Body of pancreas (tissue), 4 donors: ENCODE measurements at regions not wholly inside any gene's neighbourhood (a gene's known extent, or its start where the extent isn't known, plus 50 kb on each side); places are given as distances from the start of the nearest gene placed in this dataset.

Experiments used
- ATAC-seq: fragments of 150-250 bp; one replicate; pipeline ENCODE4 v1.9.1; 2016
- DNase-seq, 4 donors: peaks; one replicate each; pipeline ENCODE4 v3.0.0-alpha.2; 2019
- H3K27ac ChIP-seq, 4 donors: fragments of 200-600 bp; sonication (generic); 1 replicate in 3 of 4; 2 replicates in 1 of 4; pipeline versions ENCODE4 v1.5.1 to v1.6.1; 2016 to 2019; ENCODE audit warnings: mild to moderate bottlenecking in 1 of 4, mixed read lengths in 1 of 4, moderate library complexity in 1 of 4
- H3K27me3 ChIP-seq, 2 donors: fragments of 200-600 bp; sonication (generic); one replicate each; pipeline ENCODE4 v1.6.0; 2016; ENCODE audit warnings: mild to moderate bottlenecking in 1 of 2
- H3K36me3 ChIP-seq, 2 donors: fragments of 200-600 bp; sonication (generic); replicated peaks in 1 of 2; 2 replicates each; pipeline ENCODE4 v1.5.1; 2016; ENCODE audit warnings: low read depth in 2 of 2; ENCODE audit not compliant: insufficient read depth in 1 of 2
- H3K4me1 ChIP-seq: fragments of 200-600 bp; sonication (generic); one replicate; pipeline ENCODE4 v1.6.0; 2016
- H3K4me3 ChIP-seq, 2 donors: fragments of 200-600 bp; sonication (generic); 1 replicate in 1 of 2; 2 replicates in 1 of 2; pipeline ENCODE4 v1.5.1; 2016 to 2019
- H3K9me3 ChIP-seq, 3 donors: fragments of 200-600 bp; sonication (generic); 1 replicate in 2 of 3; 2 replicates in 1 of 3; pipeline ENCODE4 v1.5.1; 2016
- POLR2A ChIP-seq, 3 donors: fragments of 450-650 bp; IDR thresholded peaks; one replicate each; pipeline ENCODE4 v1.6.1; 2016; ENCODE audit warnings: antibody characterized with exemption in 3 of 3, mild to moderate bottlenecking in 2 of 3
- WGBS, 2 donors: methylation state at CpG; one replicate each; pipeline ENCODE4 v1.1.5; 2017; 5-methylcytosine and 5-hydroxymethylcytosine counted together
- intact Hi-C: fragments of 100-400 bp; cut with DNase I; formaldehyde crosslinking; loops from one replicate; pipeline ENCODE4 v1.15.1; 2023
- TF ChIP-seq, protein P1 (sequence below), 7 experiments: fragments of 450-650 bp in 4 of 7; fragments of 200-600 bp in 3 of 7; sonication (generic) in 3 of 7; IDR thresholded peaks; one replicate each; pipeline ENCODE4 v1.5.1; 2016 to 2019; ENCODE audit warnings: antibody characterized with exemption in 7 of 7

DNA sequence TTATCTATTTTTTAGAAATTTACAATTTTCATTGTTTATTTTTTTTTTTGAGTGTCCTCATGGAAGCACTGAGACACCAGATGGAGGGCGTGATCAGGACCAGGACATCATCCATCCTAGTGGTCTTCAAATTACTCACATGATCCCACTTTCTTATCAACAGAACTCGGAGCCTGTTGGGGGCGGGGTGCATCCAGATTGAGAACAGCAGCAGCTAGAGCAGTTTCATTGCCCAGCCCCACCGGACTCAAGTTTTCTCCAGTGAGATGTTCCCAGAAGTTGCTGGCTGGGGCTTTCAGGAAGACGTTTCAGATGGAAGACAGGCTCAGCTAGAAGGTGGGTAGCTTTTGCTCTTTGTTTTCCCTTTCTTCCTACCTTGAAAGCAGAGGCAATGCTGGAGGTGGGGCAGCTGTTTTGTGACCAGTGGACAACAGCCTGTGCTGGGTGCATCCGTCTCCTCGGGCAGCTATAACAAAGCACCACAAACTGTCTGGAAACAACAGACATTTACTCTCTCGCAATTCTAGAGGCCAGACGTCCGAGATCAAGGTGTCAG, 562.1 kb downstream of the TBC1D22A start:
- DNase-seq (no peak), ATAC-seq (no peak)
- TF ChIP-seq, protein P1, sequence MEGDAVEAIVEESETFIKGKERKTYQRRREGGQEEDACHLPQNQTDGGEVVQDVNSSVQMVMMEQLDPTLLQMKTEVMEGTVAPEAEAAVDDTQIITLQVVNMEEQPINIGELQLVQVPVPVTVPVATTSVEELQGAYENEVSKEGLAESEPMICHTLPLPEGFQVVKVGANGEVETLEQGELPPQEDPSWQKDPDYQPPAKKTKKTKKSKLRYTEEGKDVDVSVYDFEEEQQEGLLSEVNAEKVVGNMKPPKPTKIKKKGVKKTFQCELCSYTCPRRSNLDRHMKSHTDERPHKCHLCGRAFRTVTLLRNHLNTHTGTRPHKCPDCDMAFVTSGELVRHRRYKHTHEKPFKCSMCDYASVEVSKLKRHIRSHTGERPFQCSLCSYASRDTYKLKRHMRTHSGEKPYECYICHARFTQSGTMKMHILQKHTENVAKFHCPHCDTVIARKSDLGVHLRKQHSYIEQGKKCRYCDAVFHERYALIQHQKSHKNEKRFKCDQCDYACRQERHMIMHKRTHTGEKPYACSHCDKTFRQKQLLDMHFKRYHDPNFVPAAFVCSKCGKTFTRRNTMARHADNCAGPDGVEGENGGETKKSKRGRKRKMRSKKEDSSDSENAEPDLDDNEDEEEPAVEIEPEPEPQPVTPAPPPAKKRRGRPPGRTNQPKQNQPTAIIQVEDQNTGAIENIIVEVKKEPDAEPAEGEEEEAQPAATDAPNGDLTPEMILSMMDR (IDR thresholded peaks at IDR 0.05) = no peak
- TF ChIP-seq POLR2A (IDR thresholded peaks at IDR 0.05) = no peak
- Histone ChIP-seq H3K36me3 (no peaks in the 10 kb centered on the region), H3K27ac (no peak overlapping the region), H3K27me3 (no peaks in the 10 kb centered on the region), H3K9me3 (peaks cover 0 to 17% (median 2%) of the 10 kb centered on the region in 3 donors), H3K4me1 (no peaks in the 10 kb centered on the region), H3K4me3 (no peak overlapping the region)
- intact Hi-C loops = no loop called here
- 50 to 51% methylated on average over 10 of the region's 10 CpGs for WGBS, 2 donors

DNA sequence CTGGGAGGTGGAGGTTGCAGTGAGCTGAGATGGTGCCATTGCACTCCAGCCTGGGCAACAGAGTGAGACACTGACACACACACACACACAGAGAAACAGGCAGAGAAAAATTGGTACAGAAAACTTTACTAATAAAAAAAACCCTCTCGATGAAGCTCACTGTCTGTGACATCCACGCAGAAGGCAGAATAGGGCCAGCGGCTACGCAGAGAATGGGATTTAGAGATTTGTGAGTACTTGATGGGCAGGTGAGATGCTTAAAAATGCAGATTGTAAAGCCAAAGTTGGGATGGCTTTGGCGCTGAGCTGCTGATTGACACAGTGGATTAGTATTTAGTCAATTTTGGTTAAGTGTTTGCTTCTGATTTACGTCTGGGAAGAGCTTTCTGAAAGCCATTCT, 561.1 kb downstream of the TBC1D22A start:
- DNase-seq (no peak), ATAC-seq (no peak)
- Histone ChIP-seq H3K4me3 (no peak overlapping the region), H3K27me3 (no peaks in the 10 kb centered on the region), H3K27ac (no peak overlapping the region), H3K9me3 (peaks cover 0 to 17% (median 2%) of the 10 kb centered on the region in 3 donors), H3K36me3 (no peaks in the 10 kb centered on the region), H3K4me1 (no peaks in the 10 kb centered on the region)
- WGBS, 2 donors = 56 to 72% methylated on average over 6 of the region's 6 CpGs
- no peak for TF ChIP-seq POLR2A (IDR thresholded peaks at IDR 0.05)
- TF ChIP-seq, protein P1 (IDR thresholded peaks at IDR 0.05) = no peak
- intact Hi-C loops = no loop called here

DNA sequence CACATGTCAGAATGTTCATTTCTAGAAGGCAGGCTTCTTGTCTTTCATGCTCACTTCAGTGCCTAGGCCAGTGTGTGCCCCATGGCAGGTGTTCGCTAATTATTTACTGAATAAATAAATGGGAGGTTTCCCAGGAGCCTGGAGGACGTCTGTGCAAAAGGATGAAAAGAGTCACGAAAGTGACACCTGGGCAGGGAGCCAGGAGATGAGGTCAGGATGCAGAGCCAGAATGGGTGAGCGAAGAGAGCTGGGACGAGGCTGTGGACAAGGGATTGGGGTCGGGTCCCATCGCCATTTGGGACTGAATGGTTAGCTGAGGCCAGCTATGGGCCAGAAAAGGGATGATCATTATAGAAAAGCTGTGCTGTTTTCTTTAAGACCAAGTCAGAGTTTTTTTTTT, 560.4 kb downstream of the TBC1D22A start:
- H3K27me3 ChIP-seq = no peaks in the 10 kb centered on the region
- intact Hi-C loops = no loop called here
- no peak for ATAC-seq
- H3K4me1 ChIP-seq = no peaks in the 10 kb centered on the region
- no peak for TF ChIP-seq POLR2A (IDR thresholded peaks at IDR 0.05)
- TF ChIP-seq, protein P1 (IDR thresholded peaks at IDR 0.05) = no peak
- H3K36me3 ChIP-seq = no peaks in the 10 kb centered on the region
- 41 to 45% methylated on average over 7 of the region's 7 CpGs for WGBS, 2 donors
- H3K4me3 ChIP-seq = no peak overlapping the region
- no peak overlapping the region for H3K27ac ChIP-seq
- no peak for DNase-seq
- peaks cover 0 to 17% (median 2%) of the 10 kb centered on the region in 3 donors for H3K9me3 ChIP-seq

DNA sequence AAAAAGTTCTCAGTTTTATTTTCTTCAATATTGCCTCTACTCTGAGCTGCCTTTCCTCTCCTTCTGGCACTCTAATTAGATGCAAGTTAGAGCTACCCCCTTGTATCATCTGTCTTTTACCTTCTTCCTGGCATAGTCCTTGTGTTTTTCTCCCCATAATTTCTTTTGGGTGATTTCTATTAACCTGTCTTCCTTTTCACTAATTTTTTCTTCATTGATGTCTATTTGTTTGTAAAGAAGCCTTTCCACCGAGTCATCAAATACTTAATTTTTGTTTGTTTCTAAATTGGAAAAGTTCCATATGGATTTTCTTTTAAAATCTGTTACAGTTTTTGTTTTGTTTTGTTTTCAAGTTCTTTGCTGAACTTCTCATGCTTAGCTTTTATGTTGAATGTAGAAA, 558.1 kb downstream of the TBC1D22A start:
- no peaks in the 10 kb centered on the region for H3K27me3 ChIP-seq
- H3K27ac ChIP-seq = no peak overlapping the region
- intact Hi-C loops = no loop called here
- no peaks in the 10 kb centered on the region for H3K36me3 ChIP-seq
- no peak overlapping the region for H3K4me3 ChIP-seq
- H3K9me3 ChIP-seq = peaks cover 0 to 17% (median 2%) of the 10 kb centered on the region in 3 donors
- TF ChIP-seq, protein P1 (IDR thresholded peaks at IDR 0.05) = no peak
- TF ChIP-seq POLR2A (IDR thresholded peaks at IDR 0.05) = no peak
- no peak for DNase-seq
- no peak for ATAC-seq
- 69 to 75% methylated on average over 1 of the region's 1 CpG for WGBS, 2 donors
- no peaks in the 10 kb centered on the region for H3K4me1 ChIP-seq

DNA sequence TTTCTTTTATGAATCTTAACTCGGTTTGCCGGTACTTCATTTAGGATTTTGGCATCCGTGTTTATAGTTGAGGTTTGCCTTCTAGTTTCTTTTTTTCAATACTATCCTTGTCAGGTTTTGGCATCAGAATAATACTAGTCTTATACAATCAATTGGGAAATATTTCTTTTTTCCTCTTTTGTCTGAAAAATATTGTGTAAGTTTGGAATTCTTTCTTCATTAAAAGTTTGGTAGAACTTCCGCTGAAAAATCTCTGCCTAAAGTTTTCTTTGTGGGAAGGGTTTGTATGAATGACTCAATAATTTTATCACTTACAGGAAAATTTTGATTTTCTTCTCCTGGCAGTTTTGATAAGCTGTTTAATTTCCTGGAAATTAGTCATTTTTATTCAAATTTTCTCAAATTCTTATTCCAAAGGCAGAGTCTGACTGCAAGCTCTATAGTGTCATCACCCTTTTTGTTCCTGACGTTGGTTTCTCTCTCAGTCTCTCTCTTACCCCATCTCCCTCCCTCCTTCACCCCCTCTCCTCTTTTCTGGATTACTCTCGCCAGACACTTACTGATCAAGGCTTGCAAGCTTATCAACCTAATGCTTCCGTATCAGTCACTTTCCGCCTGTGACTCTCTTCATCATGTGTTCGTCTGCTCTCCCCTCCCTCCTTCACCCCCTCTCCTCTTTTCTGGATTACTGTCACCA, 555.7 kb downstream of the TBC1D22A start:
- Histone ChIP-seq H3K27me3 (no peaks in the 10 kb centered on the region), H3K4me1 (no peaks in the 10 kb centered on the region), H3K4me3 (no peak overlapping the region), H3K9me3 (peaks cover 0 to 17% (median 2%) of the 10 kb centered on the region in 3 donors), H3K36me3 (no peaks in the 10 kb centered on the region), H3K27ac (no peak overlapping the region)
- DNase-seq (no peak), ATAC-seq (no peak)
- 56 to 58% methylated on average over 9 of the region's 9 CpGs for WGBS, 2 donors
- no peak for TF ChIP-seq POLR2A (IDR thresholded peaks at IDR 0.05)
- TF ChIP-seq, protein P1 (IDR thresholded peaks at IDR 0.05) = no peak
- intact Hi-C loops = no loop called here
